ENCODE measurements at regions not wholly inside any gene's neighbourhood (a gene's known extent, or its start where the extent isn't known, plus 50 kb on each side); places are given as distances from the start of the nearest gene placed in this dataset.

DNA sequence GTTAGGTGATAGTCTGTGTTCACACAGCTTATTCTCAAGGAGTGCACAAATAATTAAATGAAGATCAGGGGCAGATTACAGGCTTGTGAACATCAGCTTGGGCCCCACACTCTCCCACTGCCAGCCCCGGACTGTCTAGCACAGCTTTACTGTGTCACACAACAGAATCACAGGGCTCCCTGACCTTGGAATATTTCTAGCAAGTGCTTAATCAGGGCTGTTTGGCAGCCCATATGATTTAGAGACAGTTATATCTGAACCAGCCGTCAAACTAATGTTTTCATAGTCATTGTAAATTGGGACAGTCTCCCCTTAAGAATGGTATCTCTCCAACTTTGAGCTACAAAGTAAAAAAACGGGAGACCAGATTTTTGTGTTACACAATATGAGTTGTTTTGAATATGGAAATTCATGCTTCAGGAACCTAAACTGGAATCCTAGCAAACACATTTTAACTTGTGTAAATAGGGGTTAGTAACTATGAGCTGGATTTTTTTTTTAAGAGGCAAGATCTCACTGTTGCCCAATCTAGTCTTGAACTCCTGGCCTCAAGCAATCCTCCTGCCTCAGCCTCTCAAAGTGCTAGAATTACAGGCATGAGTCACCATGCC is 517.6 kb downstream of the BNC2 start:
- no peak for DNase-seq

DNA sequence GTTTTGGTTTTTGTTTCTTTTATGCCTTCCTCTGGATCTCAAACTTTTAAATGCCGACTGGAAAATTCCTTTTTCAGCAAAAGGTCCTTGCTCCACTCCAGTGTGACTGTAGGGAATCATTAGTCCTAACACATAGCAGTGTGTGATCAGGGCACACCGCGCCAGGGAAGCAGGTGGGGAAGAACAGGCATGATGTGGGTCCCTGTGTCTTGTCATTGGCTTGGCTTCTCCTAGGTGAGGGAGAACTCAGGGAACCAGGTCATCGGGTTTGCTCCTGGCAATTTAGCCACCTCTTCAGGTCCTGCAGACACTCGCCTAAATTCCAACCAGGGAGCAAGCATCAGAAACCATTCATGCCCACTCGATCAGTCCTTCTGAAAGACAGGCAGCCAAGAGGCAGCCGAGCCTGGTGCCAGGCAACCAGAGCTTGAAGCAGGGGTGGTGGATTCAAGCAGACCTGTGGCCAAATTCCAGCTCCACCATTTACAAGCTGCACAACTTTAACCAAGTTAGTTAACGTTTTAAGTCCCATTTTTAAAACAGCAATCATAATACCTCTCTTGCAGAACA is 514.2 kb downstream of the BNC2 start:
- no peak for DNase-seq

DNA sequence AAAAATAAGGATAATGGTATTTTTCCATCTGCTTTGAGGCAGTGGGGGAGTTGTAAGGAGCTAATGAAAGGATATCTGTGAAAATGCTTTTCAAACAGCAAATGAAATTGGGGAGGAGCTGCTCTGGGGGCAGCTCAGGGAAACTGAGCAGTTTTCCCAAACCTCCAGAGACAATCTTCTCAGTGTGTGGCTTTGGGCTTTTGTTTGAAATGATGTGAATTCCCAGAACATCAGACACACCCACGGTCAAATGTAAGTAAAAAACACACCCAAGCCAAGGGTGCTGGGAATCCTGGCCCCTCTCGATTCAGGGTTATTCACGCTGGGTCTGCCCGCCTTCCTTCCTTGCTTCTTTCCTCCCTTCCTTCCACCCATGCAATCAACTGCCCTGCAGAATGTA is 512.6 kb downstream of the BNC2 start:
- DNase-seq, result no peak

DNA sequence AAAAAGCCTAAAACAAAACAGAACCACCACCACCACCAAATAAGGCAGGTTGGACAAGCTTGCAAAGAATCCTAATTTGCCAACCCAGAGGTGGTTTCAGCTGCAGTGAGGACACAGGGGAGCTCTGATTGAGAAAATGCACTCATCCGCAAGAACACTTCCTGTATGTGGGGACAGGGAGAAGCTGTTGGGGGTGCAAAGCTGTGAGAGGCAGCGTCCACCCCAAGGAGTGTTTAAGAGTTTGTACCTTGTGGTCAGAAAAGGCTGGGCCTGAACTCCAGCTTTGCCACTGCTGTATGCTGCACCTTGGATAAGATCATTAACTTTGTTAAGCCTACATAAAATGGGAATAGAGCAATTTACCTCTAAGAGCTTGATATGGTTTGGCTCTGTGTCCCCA is 511.7 kb downstream of the BNC2 start:
- no peak for DNase-seq
